Muscle of arm (tissue), 1 donor: ENCODE measurements at regions not wholly inside any gene's neighbourhood (a gene's known extent, or its start where the extent isn't known, plus 50 kb on each side); places are given as distances from the start of the nearest gene placed in this dataset.

ENCODE experiments used
- DNase-seq: peaks from one replicate; pipeline ENCODE4 v3.0.0-alpha.2; 2013

DNA sequence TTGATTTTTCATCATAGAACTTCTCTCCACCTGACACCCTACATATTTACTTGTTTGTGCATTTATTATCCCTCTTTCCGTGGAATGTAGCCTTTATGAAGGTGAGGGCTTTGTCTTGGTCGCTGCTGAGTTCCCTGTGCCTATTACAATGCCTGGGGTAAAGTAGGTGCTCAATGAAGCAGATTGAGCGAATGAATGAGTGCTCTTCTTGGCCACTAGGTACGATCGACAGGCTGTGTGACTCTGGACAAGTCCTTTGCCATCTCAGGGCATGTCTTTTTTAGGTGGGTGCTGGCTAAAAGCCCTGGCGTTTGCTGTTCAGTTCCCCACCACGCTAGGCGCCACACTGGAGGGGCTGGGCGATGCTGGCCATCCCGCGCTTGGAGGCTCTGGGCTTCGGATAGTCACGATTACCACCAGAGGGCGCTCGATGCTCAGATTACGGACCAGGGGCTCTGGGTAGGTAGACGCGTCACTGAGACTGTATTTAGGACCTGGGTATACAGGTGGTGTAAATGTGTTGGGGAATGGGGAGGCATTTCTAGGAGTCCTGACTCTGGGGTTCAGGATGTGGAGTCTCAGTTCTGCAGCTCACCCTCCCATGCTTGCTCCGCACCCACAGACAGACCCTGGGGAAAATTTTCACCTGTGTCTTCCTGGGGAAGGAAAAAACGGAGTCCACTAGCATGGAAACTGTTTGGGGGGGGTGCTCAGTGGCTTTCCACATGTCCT is 71.0 kb upstream of the CSF3R start:
- DNase-seq, result peak; percentile 26

DNA sequence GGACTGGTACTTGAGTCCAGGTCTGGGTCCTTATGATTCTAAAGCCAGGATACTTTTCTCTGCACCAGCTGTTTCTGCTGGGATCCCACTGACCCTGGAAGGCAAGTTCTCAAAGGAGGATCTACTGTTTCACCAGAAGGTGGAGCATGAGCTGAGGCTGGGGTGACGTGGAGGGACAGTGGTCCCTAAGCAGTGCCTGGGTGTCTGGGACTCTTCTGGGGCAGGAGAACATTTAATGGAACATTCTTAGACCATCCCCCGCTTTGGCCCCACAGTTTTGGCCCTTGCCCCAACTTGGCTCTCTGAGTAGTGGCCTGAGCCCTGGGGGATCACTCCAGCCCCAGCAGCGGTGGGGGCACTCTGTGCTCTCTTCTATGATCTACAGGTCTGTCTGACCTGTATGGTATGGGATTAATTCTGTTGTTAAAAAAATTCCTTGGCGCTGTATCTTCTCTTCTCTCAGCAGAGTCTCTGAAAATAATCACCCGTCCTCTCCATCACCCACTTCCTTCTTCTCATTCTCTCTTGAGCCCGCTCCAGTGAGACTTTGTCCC is 60.3 kb upstream of the CSF3R start:
- no peak for DNase-seq

DNA sequence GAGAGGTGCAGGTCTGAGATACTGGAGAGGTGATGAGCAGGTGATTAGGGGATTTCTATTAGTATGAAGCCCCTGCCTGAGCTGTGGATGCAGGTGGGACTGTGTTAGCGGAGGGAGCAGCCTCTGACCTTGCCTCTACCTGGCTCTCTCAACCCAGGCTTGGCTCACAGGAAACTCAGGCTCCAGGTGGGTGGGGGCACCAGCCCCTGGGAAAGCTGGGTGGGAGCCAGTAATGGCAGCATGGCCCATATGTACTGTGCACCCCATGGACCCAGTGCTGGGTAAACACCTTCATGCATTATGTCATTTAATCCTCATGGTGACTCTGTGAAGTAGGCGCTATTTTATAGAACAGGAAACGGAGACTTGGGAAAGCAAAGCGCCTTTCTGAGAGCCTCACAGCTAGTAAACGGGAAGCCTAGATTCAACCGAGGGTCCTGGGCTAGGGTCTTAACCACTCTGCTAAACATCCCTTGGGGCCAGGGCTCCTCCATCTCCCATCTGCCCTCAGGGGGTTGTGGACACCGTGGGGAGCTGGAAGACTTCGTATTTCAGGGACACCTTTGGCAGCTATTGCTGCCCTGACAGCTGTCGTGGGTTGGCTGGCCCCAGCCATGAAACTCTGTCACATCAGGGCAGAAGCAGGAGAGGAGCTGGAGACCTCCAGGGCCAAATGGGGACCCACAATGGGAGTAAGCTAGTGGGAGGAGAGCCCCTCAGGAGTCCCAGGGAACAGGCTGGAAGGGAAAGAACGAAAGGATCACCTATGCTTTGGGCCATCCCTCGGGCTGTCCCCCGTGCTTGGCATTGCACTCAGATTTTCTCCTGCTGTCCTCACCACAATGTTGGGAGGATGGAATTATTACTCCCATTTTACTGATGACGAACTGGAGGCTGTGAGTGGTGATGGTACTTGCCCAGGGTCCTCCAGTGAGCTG is 59.6 kb upstream of the CSF3R start:
- no peak for DNase-seq

DNA sequence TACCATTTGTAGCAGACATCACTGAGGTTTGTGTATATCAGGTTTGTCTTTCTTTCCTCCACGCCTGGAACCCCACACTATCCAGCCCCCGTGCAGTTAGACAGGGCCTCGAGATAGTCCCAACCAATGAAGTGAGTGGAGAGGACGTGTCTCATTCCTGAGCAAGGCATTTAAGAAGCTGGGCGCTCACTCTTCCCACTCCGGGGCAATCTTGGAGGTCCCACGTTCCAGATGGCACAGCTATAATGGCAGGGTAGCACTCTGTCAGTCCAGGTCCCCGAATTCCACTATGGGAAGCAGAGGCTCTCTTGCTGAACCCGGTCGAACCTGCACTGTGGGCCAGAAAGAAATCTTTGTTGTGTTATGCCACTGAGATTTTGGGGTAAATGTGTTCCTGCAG is 57.3 kb upstream of the CSF3R start:
- DNase-seq, result no peak

DNA sequence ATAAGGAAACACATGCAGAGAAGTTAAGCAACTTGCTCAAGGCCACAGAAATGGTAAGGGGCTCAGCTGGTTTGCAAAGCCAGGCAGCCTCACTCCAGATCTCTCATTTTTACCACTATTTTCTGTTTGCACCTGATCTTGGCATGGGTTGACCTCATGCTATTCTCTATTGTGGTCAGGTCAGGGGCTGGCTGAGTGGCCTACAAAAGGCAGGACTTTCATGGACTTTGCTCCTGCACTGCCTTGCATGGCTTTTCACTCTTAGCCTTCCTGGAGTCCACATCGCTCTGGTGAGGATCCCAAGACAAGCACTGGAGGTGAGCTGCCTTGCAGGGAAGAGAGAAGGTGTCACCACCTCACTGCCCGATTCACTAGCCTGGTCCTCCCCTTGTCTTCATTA is 56.8 kb upstream of the CSF3R start:
- no peak for DNase-seq

DNA sequence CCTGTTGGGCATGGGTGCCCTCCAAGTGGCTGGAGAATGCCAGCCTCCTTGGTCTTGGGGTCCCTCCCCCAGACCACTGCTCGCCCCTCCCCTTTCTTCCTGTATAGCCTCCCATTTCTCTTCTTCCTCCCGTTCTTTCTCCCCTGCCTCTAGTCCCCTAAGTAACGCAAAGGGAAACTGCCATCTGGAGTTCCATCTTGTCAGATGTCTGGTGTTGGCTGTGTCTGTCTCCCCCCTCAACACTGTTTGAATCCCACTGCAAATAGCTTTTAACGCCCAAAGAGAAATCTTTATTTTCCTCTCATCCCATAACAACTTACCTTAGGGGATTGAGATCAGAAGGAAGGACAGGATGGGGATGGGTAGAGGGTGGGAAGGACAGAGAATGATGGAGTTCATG is 55.3 kb upstream of the CSF3R start:
- DNase-seq, result no peak

DNA sequence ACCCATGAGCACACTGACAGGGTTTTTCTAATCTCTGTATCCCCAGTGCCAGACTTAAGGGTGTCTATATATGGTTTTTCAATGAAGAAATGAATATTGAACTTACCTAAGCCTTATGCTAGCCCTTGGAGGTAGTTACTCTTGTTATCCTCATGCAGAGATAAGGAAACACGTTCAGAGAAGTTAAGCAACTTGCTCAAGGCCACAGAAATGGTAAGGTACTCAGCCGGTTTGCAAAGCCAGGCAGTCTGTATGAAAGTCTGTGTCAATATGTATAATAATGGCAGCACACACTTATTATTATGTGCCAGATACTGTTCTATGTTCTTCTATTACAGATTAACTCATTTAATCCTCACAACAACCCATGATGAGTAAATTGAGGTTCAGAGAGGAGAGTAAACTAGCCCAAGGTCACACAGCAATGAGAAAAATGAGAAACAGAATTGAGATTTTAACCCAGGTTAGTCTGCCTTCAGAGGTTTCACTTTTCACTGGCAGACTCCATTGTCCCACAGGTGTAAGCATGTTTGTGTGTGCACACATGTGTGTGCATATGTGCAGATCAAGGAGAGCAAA is 54.6 kb upstream of the CSF3R start:
- no peak for DNase-seq

DNA sequence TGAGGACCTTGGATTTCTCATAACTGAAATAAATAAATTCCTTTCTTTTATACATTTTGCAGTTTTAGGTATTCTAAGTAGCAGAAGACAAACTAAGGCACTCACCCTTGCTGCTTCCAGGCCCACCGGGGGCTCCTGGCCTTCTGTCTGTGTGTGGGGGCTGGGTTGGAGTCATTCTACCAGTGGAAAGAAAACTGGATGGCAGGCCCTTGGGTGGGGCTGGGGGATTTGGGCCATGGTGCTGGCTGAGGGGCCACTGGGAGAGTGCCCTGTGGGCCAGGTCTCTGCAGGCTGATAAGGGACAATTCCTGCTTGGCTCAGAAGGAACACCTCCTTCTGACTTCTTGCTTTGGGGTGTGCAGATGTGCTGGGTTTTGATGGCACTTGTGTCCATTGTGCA is 54.0 kb upstream of the CSF3R start:
- no peak for DNase-seq

DNA sequence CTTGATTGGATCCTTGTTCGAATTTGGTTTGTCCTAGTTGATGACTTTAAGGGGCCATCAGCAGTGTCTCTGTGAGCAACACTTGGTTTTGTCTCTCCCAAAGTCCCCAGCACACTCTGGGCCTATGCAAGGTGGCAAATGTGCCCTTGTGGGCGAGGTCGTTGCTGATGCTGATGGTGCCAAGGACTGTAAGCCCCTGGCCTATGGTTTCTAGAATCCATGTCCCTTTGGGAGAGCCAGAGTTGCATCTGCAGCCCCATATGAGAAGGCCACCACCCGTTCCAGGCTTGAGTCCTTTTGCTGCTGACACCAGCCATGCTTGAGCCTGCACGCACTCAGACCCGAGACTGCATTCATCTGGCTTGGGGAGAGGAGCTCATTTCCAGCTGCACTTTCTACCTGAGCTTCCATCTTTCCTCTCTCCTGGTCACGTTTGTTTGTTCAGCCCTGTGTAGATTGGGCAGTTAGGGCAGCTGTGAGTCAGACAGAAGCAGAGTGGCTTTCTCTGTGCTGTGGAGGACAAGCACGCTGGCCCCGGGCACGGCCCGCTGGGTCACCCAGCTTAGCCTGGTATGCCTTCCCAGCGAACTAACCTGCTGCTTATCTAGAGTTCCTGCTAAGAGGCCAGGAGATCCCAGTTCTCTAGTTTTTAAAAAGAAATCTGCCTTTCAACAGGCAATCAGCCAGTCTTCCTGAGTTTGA is 52.1 kb upstream of the CSF3R start:
- DNase-seq, result no peak

DNA sequence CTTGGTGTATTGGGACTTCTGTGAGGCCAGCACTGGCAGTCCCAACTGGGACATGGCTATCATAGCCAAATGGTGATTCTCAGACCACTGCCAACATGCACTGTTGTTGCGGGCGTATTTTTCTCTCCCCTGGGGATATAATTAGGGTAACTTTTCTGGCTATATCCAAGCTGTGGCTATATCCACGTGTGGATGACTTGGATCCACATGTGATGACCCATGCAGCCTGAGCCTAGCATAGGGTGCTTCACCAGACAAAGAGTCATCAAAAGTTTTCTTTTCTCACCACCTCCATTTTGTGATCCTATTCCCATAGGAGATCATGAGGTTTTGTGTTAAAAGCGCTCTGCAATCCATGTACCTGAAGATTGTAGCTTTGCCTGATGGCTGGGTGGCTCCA is 51.2 kb upstream of the CSF3R start:
- DNase-seq, result no peak

DNA sequence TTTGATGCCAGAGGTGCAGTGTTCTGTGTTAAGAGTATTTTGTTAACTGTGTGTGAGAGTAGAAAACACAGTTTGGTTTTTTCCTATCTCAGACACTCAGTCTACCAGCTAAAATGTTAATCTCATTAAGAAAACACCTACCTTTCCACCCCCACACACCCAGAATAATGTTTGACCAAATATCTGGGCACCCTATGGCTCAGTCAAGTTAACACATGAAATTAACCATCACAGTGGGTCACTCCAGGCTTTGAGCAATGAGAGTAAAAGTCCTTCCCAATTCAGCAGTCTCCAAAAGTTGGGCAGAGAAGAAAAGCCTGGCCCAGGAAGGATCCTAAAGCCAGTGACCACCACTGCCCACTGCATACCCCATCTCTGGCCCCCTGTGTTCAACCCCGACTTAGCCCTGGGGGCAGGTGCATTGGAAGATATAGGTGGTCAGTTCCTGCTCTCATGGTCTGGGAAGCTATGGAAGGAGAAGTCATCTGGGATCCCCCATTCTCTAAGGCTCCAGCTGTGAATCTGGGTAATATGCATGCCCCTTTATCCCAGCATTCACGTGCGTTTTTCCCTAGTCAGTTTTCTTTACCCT is 50.2 kb upstream of the CSF3R start:
- no peak for DNase-seq
